ENCODE measurements at regions not wholly inside any gene's neighbourhood (a gene's known extent, or its start where the extent isn't known, plus 50 kb on each side); places are given as distances from the start of the nearest gene placed in this dataset.
"Not testable (repeated sequence)": the region's sequence is repeated elsewhere in the genome, so short reads cannot be mapped to it uniquely, and the experiment has no call there.

DNA sequence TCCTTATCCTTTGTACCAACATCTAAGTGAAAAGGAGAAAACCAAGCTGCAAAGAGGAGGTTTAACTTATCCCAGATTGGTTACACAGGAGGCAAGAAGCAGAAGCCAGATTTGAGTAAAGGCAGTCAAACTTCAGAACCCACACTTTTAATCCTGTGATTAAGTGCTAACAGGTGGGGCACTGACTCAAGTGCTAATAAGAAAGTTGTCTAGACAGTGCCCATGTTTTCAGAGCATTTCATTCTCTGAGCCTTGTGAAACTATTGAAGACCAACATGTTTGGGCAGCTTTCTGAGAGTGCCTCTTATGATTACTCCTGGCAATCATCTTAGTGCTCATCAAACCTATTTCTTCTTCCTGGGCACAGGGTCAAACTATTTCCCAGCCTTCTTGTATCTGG, 380.8 kb downstream of the KCNRG start:
- DNase-seq, result no peak

DNA sequence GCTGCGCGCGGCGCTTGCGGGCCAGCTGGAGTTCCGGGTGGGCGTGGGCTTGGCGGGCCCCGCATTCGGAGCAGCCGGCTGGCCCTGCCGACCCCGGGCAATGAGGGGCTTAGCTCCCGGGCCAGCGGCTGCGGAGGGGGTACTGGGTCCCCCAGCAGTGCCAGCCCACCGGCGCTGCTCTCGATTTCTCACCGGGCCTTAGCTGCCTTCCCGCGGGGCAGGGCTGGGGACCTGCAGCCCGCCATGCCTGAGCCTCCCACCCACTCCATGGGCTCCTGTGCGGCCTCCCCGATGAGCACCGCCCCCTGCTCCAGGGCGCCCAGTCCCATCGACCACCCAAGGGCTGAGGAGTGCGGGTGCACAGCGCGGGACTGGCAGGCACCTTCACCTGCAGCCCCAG, 381.4 kb downstream of the KCNRG start:
- DNase-seq, result not testable (repeated sequence)

DNA sequence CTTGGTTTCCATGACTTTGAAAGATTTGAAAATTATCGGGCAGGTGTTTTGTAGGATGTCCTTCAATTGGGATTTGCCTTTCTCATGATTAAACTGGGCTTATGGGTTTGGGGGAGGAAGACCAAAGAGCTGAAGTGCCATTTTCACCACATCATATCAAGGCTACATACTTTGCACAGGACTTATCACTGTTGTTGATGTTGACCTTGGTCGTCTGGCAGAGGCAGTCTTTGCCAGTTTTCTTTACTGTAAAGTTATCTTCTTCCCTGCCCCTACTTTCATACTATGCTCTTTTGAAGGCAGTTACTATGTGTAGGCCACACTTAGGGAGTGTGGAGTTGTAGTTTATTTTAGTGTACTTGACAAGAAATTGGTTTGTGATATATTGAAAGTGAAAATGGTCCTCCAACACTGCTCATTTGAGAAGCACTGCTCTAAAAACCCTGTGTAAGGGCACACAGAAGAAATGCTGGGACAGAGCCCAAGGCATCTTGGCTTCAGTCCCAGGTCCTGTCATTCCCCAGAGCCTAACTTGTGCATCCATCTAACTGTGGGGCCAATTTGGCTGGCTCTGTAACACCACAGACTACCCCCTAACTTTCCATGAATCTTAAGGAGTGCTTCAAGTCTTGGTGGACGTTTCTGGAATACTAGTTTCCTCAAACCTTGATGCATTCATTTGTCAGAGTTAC, 384.9 kb downstream of the KCNRG start:
- no peak for DNase-seq

- DNase-seq, result no peak
These were observed 385.8 kb downstream of the KCNRG start for GRCh38 chr13:50401049-50401505.

GRCh38 chr13:50401721-50402465, 386.6 kb downstream of the KCNRG start:
- DNase-seq, result no peak

DNA sequence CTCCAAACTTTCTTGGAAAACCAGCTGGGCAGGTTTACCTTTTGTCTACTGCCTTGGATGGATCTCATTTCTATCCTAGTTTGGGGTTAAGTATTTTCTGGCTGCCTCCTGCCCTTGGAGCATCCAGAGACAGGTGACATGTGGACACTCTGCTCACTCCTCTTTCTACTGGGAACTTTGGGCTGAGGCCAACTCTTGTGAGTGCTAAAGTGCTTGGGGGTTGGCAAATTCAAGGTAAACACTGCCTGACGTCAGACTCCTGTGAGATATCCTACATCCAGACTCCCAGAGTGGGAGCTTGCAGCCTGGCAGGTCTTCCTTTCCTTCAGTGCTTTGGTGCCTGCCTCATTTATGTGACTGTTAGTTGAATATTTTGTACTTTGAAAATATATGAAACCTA, 388.1 kb downstream of the KCNRG start:
- DNase-seq, result peak; percentile 67

DNA sequence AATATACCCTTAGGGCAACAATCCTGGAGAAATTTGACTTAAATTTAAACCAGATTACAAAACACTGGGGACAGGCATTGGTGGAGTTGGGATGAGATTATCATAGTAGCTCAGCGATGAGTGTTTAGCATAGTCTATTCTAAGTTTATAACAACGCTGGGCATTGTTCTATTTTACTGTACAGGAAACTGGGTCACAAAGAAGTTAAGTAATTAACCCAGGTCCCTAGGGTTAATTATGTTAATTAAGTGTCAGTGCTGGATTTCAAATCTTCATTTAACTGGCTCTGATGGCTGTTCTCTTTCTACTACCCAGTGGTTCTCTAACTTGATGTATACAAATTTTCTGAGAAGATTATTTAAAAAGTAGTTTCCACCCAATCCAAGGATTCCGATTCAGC, 388.9 kb downstream of the KCNRG start:
- DNase-seq, result no peak

DNA sequence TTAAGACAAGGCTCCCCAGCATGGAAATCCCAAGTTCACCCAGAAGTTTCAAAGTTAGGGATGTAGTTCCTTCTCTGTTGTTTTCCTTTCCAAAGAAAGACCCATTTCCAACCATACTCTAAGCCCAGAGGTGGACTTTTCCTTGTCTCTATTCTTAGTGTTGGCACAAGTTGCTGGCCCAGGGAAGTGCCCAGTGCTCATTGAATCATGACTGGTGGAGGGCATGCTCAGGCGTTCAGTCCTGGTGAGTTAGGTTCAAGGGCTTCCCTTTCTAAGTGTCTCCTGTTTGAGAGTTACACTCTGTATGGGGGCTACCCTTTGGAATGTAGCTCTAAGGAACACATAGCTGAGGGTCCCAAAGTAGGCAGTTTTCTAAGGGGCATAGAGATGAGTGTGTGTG, 389.5 kb downstream of the KCNRG start:
- no peak for DNase-seq

- DNase-seq, result no peak
These were observed 391.6 kb downstream of the KCNRG start for GRCh38 chr13:50406831-50407230.

- no peak for DNase-seq
These were observed 392.8 kb downstream of the KCNRG start for GRCh38 chr13:50408068-50408467.

DNA sequence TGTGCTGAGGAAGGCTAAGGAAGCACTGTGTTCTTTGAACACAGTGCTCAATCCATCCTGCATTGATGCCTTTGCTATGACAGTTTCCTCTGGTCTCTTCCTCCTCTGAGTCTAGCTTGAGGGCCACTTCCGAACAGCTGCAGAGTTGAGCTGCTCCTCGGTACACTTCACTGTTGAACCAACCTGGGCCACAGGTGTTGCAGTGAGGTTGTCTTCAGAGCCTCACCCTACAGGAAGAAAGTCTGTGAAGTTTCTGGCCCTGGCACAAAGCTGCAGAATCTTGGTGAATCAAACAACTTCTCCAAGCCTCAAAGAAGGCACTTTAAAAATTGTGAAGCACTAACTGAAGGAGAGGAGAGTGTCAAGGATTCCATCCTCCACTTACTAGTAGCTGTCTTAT, 394.0 kb downstream of the KCNRG start:
- DNase-seq, result no peak

GRCh38 chr13:50410921-50411746, 395.9 kb downstream of the KCNRG start:
- DNase-seq, result no peak

- DNase-seq, result no peak
These were observed 396.9 kb downstream of the KCNRG start for GRCh38 chr13:50412046-50412617.

- DNase-seq, result no peak
These were observed 399.4 kb downstream of the KCNRG start for GRCh38 chr13:50414640-50415039.

- DNase-seq, result no peak
These were observed 400.2 kb downstream of the KCNRG start for GRCh38 chr13:50415428-50415827.

DNA sequence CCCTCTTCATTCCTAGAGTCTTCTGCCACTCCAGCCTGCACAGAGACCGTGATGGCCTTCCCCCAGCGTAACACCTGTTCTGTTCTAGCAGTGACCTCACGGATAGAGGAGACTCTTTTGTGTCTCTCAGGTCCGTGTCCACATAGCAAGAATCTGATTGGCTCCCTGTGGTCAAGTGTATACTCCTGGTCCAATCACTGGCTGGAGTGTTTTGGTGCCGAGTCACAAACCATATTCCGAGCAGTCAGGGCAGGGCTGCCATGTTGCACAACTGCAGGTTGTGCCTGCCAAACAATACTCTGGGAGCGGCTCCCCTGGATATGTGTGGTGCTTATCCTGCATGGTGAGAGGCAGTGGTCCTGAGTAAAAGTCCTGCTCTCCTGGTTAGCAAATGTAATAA, 402.4 kb downstream of the KCNRG start:
- no peak for DNase-seq

- DNase-seq, result no peak
These were observed 404.2 kb downstream of the KCNRG start for GRCh38 chr13:50419331-50419865.

GRCh38 chr13:50419896-50420295, 404.7 kb downstream of the KCNRG start:
- no peak for DNase-seq

DNA sequence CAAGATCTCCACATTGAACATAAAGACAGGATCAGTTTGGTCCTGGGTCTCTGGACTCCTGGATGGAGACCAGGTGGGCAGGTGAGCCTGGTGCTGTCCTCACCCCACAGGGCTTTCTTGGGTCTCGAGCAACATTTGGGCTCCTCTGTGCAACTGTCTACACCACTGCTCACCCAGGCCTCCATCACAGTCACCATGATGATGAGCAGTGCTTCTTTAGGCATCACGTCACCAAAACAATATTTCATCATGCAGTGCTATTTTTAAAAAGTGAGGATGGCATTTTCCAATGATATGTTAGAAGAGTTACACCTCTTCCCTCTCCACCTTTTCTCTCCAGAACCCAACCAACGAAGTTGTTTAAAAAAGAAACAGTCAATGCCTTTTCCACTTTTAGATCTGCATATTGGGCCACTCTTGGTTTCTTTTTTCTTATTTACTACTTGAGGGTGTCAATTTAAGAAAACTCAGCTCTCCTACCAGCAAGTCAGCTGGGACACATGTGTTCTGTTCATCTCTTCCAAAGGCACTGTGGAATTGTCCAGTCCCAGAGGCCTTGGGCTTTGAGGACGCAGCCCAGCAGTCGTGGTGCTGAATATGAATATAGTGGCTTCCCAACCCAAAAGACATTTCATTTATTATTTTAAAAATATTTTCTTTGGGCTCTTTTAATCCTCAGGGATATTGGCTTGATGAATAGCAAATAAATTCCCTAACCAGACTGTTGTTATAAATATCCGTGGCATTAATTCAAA, 405.7 kb downstream of the KCNRG start:
- no peak for DNase-seq

DNA sequence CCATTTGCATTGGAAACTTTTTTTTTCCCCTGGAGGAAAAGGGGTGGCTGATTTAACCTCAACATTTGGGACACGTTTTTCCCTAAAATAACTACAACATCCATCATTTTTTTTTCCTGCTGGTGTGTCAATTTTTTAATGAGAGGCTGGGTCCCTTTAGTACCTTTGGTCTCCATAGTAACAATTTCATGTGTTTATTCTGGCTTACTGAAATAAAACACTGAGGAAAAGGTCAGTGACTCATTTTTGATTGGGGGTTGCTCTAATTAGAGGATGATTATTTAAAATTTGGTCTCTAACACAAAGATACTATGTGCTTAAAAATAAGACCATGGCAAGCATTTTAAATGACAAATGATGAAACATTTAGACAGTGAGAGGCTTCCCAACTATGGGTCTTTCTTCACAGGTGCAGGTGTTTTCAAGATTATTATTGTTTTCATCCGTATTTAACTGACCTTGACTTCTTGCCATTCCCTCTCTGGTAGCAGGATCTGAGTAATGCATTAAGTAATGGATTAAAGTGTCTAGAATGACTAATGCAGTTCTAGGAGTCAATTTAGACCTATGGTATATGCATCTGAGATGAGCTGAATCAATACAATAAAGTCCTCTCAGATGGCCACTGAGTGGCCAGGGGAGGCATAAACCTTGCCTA, 406.4 kb downstream of the KCNRG start:
- no peak for DNase-seq

All from NCI-H1105 (cell line).